Smooth muscle cell (in vitro differentiated cells): ENCODE measurements at regions not wholly inside any gene's neighbourhood (a gene's known extent, or its start where the extent isn't known, plus 50 kb on each side); places are given as distances from the start of the nearest gene placed in this dataset.

ENCODE experiments used
- DNase-seq: peaks from one replicate; lab custom pipeline; 2025; ENCODE audit not compliant: unreplicated experiment; lab: John Stamatoyannopoulos, UW
- H2AFZ ChIP-seq: fragments of 200-600 bp; sonication (generic); 2 replicates; pipeline ENCODE4 v1.6.0; 2016; ENCODE audit warnings: antibody characterized with exemption, low read depth, mild to moderate bottlenecking
- H3F3A ChIP-seq: fragments of 200-600 bp; sonication (generic); 2 replicates; pipeline ENCODE4 v1.6.0; 2017; ENCODE audit warnings: antibody characterized with exemption, low read depth
- H3K27ac ChIP-seq: fragments of 200-600 bp; sonication (generic); 2 replicates; pipeline ENCODE4 v1.5.1; 2016; ENCODE audit warnings: low read depth, mild to moderate bottlenecking
- H3K27me3 ChIP-seq: fragments of 200-600 bp; sonication (generic); 2 replicates; pipeline ENCODE4 v1.6.1; 2016; ENCODE audit warnings: low read depth, mild to moderate bottlenecking
- H3K36me3 ChIP-seq: fragments of 200-600 bp; sonication (generic); 2 replicates; pipeline ENCODE4 v1.5.1; 2016; ENCODE audit warnings: low read depth
- H3K4me1 ChIP-seq: fragments of 200-600 bp; sonication (generic); 2 replicates; pipeline ENCODE4 v1.5.1; 2016; ENCODE audit warnings: low read depth
- H3K4me2 ChIP-seq: fragments of 200-600 bp; sonication (generic); 2 replicates; pipeline ENCODE4 v1.6.0; 2016; ENCODE audit warnings: mild to moderate bottlenecking
- H3K4me3 ChIP-seq: fragments of 200-600 bp; sonication (generic); 2 replicates; pipeline ENCODE4 v1.5.1; 2016; ENCODE audit warnings: mild to moderate bottlenecking
- H3K79me2 ChIP-seq: fragments of 200-600 bp; sonication (generic); 2 replicates; pipeline ENCODE4 v1.6.0; 2016; ENCODE audit warnings: low read depth, mild to moderate bottlenecking
- H3K9ac ChIP-seq: fragments of 200-600 bp; sonication (generic); 2 replicates; pipeline ENCODE4 v1.6.0; 2016; ENCODE audit warnings: low read depth
- H3K9me3 ChIP-seq: fragments of 200-600 bp; sonication (generic); replicated peaks from 2 replicates; pipeline ENCODE4 v1.5.1; 2016; ENCODE audit warnings: low read depth
- H4K20me1 ChIP-seq: fragments of 200-600 bp; sonication (generic); 2 replicates; pipeline ENCODE4 v1.6.0; 2016; ENCODE audit warnings: low read depth
- WGBS: methylation state at CpG from one replicate; pipeline ENCODE4 v1.1.7; 2016; ENCODE audit warnings: low lambda C conversion rate; 5-methylcytosine and 5-hydroxymethylcytosine counted together
- TF ChIP-seq, protein P1 (sequence below): fragments of 200-600 bp; sonication (generic); IDR thresholded peaks from 2 replicates; pipeline ENCODE4 v1.5.1; 2017; ENCODE audit warnings: borderline replicate concordance, mild to moderate bottlenecking, antibody characterized with exemption; ENCODE audit not compliant: insufficient read depth, poor library complexity, severe bottlenecking

DNA sequence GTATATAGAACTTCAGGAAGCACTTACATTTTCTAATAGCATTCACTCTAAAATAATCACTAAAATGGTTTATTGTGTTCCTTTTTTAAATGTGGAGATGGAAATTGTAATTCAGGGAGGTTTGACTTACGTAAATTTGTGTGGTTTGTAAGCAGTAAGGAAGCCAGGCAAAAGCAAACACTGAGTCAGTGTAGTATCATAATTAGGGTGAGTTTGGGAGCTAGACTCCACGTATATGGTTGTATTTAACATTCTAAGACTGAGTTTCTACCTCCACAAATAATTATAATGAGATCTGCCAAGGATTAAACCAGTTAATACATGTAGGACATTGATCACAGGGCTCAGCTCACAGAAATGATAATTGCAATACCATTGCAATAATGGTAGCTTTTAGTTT lies 425.5 kb downstream of the CBLN4 start:
- H4K20me1 ChIP-seq = no peaks in the 10 kb centered on the region
- no peaks in the 10 kb centered on the region for H3K4me1 ChIP-seq
- TF ChIP-seq, protein P1, sequence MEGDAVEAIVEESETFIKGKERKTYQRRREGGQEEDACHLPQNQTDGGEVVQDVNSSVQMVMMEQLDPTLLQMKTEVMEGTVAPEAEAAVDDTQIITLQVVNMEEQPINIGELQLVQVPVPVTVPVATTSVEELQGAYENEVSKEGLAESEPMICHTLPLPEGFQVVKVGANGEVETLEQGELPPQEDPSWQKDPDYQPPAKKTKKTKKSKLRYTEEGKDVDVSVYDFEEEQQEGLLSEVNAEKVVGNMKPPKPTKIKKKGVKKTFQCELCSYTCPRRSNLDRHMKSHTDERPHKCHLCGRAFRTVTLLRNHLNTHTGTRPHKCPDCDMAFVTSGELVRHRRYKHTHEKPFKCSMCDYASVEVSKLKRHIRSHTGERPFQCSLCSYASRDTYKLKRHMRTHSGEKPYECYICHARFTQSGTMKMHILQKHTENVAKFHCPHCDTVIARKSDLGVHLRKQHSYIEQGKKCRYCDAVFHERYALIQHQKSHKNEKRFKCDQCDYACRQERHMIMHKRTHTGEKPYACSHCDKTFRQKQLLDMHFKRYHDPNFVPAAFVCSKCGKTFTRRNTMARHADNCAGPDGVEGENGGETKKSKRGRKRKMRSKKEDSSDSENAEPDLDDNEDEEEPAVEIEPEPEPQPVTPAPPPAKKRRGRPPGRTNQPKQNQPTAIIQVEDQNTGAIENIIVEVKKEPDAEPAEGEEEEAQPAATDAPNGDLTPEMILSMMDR = no peak
- WGBS = 88% methylated on average over 2 of the region's 2 CpGs
- DNase-seq = no peak
- H3K36me3 ChIP-seq = no peaks in the 10 kb centered on the region
- H3K27ac ChIP-seq = no peak overlapping the region
- H3K9me3 ChIP-seq = no peaks in the 10 kb centered on the region
- H3K9ac ChIP-seq = no peak overlapping the region
- no peak overlapping the region for H2AFZ ChIP-seq
- H3K4me2 ChIP-seq = no peak overlapping the region
- no peaks in the 10 kb centered on the region for H3K79me2 ChIP-seq
- no peaks in the 10 kb centered on the region for H3F3A ChIP-seq
- no peak overlapping the region for H3K4me3 ChIP-seq
- no peaks in the 10 kb centered on the region for H3K27me3 ChIP-seq

DNA sequence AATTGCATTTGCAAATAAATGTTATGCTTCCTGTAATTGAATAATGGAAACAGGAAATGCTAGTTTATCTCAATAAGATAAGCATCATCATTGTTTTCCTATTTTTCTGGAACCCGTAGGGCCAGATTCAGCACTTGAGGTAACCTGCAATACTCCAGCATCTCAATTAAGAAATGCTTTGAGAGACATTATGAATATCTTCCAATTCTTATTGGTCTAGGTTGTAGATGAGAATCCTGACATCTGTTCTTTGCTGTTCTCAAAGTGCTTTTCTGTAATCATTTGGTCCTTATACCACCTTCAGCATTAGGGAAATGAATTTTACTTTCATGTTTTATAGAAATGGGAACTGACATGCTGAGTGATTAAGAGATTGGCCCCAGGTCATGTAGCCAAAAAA lies 428.3 kb downstream of the CBLN4 start:
- no peak overlapping the region for H3K4me2 ChIP-seq
- H2AFZ ChIP-seq = no peak overlapping the region
- H4K20me1 ChIP-seq = no peaks in the 10 kb centered on the region
- H3K27ac ChIP-seq = no peak overlapping the region
- no peak overlapping the region for H3K9ac ChIP-seq
- no peak overlapping the region for H3K4me3 ChIP-seq
- H3F3A ChIP-seq = no peaks in the 10 kb centered on the region
- H3K4me1 ChIP-seq = no peaks in the 10 kb centered on the region
- no peak for DNase-seq
- WGBS = 90% methylated on average over 1 of the region's 1 CpG
- no peaks in the 10 kb centered on the region for H3K9me3 ChIP-seq
- no peaks in the 10 kb centered on the region for H3K79me2 ChIP-seq
- no peaks in the 10 kb centered on the region for H3K27me3 ChIP-seq
- H3K36me3 ChIP-seq = no peaks in the 10 kb centered on the region
- TF ChIP-seq, protein P1 = no peak

DNA sequence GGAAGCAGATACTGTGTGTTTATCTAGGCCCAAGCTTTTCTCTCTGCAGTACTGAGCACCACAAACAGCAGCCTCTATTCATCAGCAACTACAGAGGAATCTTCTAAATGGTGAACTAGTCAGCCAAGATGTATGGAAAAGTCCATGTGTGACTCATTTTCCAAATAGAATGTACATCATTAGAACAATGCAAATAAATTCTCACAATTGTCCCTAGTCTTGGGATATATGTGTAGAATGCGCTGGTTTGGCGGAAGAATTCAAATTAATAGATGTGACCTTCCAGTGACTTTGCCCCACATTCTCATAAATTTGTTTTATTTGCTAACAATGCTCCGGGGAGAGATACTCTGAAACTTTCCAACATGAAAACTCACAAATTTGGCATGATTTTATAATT lies 436.2 kb downstream of the CBLN4 start:
- Histone ChIP-seq H3K27me3 (no peaks in the 10 kb centered on the region), H4K20me1 (no peaks in the 10 kb centered on the region), H3K9ac (no peak overlapping the region), H3K27ac (no peak overlapping the region), H2AFZ (no peak overlapping the region), H3K4me2 (no peak overlapping the region), H3K4me1 (no peaks in the 10 kb centered on the region), H3K79me2 (no peaks in the 10 kb centered on the region), H3F3A (no peaks in the 10 kb centered on the region), H3K4me3 (no peak overlapping the region), H3K36me3 (no peaks in the 10 kb centered on the region), H3K9me3 (no peaks in the 10 kb centered on the region)
- no peak for DNase-seq
- TF ChIP-seq, protein P1 = no peak
- WGBS = 91% methylated on average over 3 of the region's 3 CpGs

DNA sequence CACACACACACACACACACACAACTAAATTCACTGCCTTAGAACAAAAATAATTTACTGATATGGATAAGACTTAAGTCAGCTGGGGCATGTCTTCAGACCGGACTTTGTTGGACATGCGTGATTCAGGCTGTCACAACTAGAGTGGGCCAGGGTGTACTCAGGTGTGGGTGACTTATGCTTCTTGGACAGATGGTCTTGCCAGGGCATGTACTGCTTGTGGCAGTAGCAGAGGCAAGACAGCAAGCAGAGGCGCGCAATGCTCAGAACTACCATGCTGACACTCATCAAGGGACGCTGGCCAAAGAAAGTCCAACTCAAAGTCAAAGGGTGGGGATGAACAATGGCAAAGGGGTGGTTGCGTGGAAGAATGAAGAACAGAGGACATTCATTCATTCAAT lies 437.5 kb downstream of the CBLN4 start:
- Histone ChIP-seq H3K79me2 (no peaks in the 10 kb centered on the region), H4K20me1 (no peaks in the 10 kb centered on the region), H3K9me3 (no peaks in the 10 kb centered on the region), H3K4me3 (no peak overlapping the region), H3F3A (no peaks in the 10 kb centered on the region), H3K27me3 (no peaks in the 10 kb centered on the region), H3K4me2 (no peak overlapping the region), H3K4me1 (no peaks in the 10 kb centered on the region), H2AFZ (no peak overlapping the region), H3K9ac (no peak overlapping the region), H3K36me3 (no peaks in the 10 kb centered on the region), H3K27ac (no peak overlapping the region)
- TF ChIP-seq, protein P1 = no peak
- 90% methylated on average over 6 of the region's 6 CpGs for WGBS
- no peak for DNase-seq
